HepG2 (cell line): ENCODE measurements at regions not wholly inside any gene's neighbourhood (a gene's known extent, or its start where the extent isn't known, plus 50 kb on each side); places are given as distances from the start of the nearest gene placed in this dataset.

ENCODE experiments used
- ATAC-seq: fragments of 200-7000 bp; cut with Tn5 transposase; 3 replicates; pipeline ENCODE4 v1.9.1; 2020; ENCODE audit warnings: mild to moderate bottlenecking, moderate library complexity
- BruUV-seq: library from RNA; stranded (reverse); fragments of 400-500 nt; replicated peaks from 2 replicates; lab custom pipeline; 2021; lab: Mats Ljungman, UMichigan
- CTCF ChIA-PET: fragments of 300-600 bp; formaldehyde crosslinking; extraction: SDS; loops from one replicate; lab custom pipeline; 2021; ENCODE audit warnings: low total read pairs, inconsistent platforms, low intra/inter-chr PET ratio; lab: Yijun Ruan, JAX
- POLR2A ChIA-PET: fragments of 350-600 bp; sonication (Branson Sonifier 250); formaldehyde crosslinking; loops from one replicate; lab custom pipeline; 2020; ENCODE audit warnings: antibody characterized with exemption, inconsistent platforms; lab: Yijun Ruan, JAX
- DNase-seq: peaks from one replicate; pipeline ENCODE4 v3.0.0-alpha.2; 2015; ENCODE audit warnings: low spot score
- FAIRE-seq: peaks from 3 replicates; lab custom pipeline; 2011; peaks lifted over from hg19 to GRCh38; lab: Jason Lieb, UNC
- H2AFZ ChIP-seq: one replicate; pipeline ENCODE4 v1.6.1; 2011; ENCODE audit warnings: low read length, inconsistent platforms
- H3K27ac ChIP-seq: fragments of 300-600 bp; 3 replicates; pipeline ENCODE4 v1.8.0; 2011; ENCODE audit warnings: mixed run types, mild to moderate bottlenecking, mixed read lengths, low read length, inconsistent platforms; ENCODE audit not compliant: insufficient read depth; ENCODE audit errors: extremely low read length
- H3K27me3 ChIP-seq, 2 experiments: fragments of 200-600 bp in 1 of 2; 2 replicates in 1 of 2; 3 replicates in 1 of 2; pipeline versions ENCODE4 v1.6.0 to v1.8.0; 2011; ENCODE audit warnings: low read length in 2 of 2, mild to moderate bottlenecking in 2 of 2, moderate library complexity in 2 of 2, inconsistent platforms in 1 of 2; ENCODE audit not compliant: insufficient read depth in 2 of 2, control insufficient read depth in 1 of 2
- H3K36me3 ChIP-seq, 2 experiments: fragments of 200-600 bp in 1 of 2; replicated peaks in 1 of 2; 2 replicates in 1 of 2; 3 replicates in 1 of 2; pipeline versions ENCODE4 v1.5.1 to v1.8.0; 2011; ENCODE audit warnings: low read length in 2 of 2, inconsistent platforms in 1 of 2; ENCODE audit not compliant: insufficient read depth in 2 of 2, control insufficient read depth in 1 of 2
- H3K4me1 ChIP-seq: 2 replicates; pipeline ENCODE4 v1.5.1; 2012; ENCODE audit warnings: low read length, inconsistent platforms; ENCODE audit not compliant: insufficient read depth
- H3K4me2 ChIP-seq: 2 replicates; pipeline ENCODE4 v1.6.0; 2011; ENCODE audit warnings: low read depth, low read length, inconsistent platforms
- H3K4me3 ChIP-seq, 3 experiments: fragments of 200-600 bp in 1 of 3; sonication (generic), shearing (Covaris generic) in 1 of 3; replicated peaks in 1 of 3; 2 replicates each; pipeline ENCODE4 v1.5.1; 2011 to 2016; ENCODE audit warnings: low read length in 3 of 3, inconsistent platforms in 2 of 3, low read depth in 2 of 3, mild to moderate bottlenecking in 2 of 3, control low read depth in 1 of 3, mixed read lengths in 1 of 3; ENCODE audit not compliant: insufficient read depth in 1 of 3
- H3K79me2 ChIP-seq: one replicate; pipeline ENCODE4 v1.6.1; 2011; ENCODE audit warnings: low read length, inconsistent platforms; ENCODE audit not compliant: insufficient read depth
- H3K9ac ChIP-seq: 2 replicates; pipeline ENCODE4 v1.6.0; 2011; ENCODE audit warnings: mild to moderate bottlenecking, low read depth, low read length, inconsistent platforms; ENCODE audit not compliant: insufficient read depth
- H3K9me3 ChIP-seq: 2 replicates; pipeline ENCODE4 v1.5.1; 2012; ENCODE audit warnings: mild to moderate bottlenecking, low read length
- H4K20me1 ChIP-seq: 2 replicates; pipeline ENCODE4 v1.6.0; 2011; ENCODE audit warnings: inconsistent platforms, mild to moderate bottlenecking, low read length, moderate library complexity; ENCODE audit not compliant: insufficient read depth
- CERS6 ChIP-seq: sonication (generic); formaldehyde crosslinking; IDR thresholded peaks from 2 replicates; pipeline ENCODE4 v1.5.0; 2020; ENCODE audit warnings: missing genetic modification reagents
- HDAC2 ChIP-seq: sonication (generic); formaldehyde crosslinking; IDR thresholded peaks from 2 replicates; pipeline ENCODE4 v1.4.0; 2020; ENCODE audit warnings: missing genetic modification reagents
- HMG20B ChIP-seq: conservative IDR thresholded peaks from 2 replicates; pipeline ENCODE4 v1.6.1; 2016; ENCODE audit warnings: missing genetic modification reagents, missing compliant biosample characterization
- RBFOX2 ChIP-seq: fragments of 200-400 bp; formaldehyde crosslinking; IDR thresholded peaks from 2 replicates; pipeline ENCODE4 v1.6.1; 2017; ENCODE audit warnings: low read depth, mild to moderate bottlenecking, low read length
- SKIL ChIP-seq: sonication (generic); formaldehyde crosslinking; IDR thresholded peaks from 2 replicates; pipeline ENCODE4 v1.8.0; 2022; ENCODE audit warnings: missing genetic modification reagents, mild to moderate bottlenecking, moderate library complexity, borderline replicate concordance
- TFAP4 ChIP-seq: sonication (generic); IDR thresholded peaks from 2 replicates; pipeline ENCODE4 v1.6.1; 2016; ENCODE audit warnings: low read depth, borderline replicate concordance
- TRIM24 ChIP-seq: sonication (generic); formaldehyde crosslinking; IDR thresholded peaks from 2 replicates; pipeline ENCODE4 v1.8.0; 2022; ENCODE audit warnings: mild to moderate bottlenecking, missing genetic modification reagents
- U2AF1 ChIP-seq: fragments of 200-400 bp; formaldehyde crosslinking; optimal IDR thresholded peaks from 2 replicates; pipeline ENCODE3; 2017; ENCODE audit warnings: mild to moderate bottlenecking, low read depth, low read length
- ZBTB38 ChIP-seq: sonication (generic); formaldehyde crosslinking; IDR thresholded peaks from 2 replicates; pipeline ENCODE4 v1.5.1; 2020; ENCODE audit warnings: mild to moderate bottlenecking, missing genetic modification reagents
- ZBTB8A ChIP-seq: sonication (generic); formaldehyde crosslinking; IDR thresholded peaks from 2 replicates; pipeline ENCODE4 v1.4.0; 2020; ENCODE audit warnings: mild to moderate bottlenecking, low read depth, missing genetic modification reagents, borderline replicate concordance
- ZNF33B ChIP-seq: sonication (generic); formaldehyde crosslinking; IDR thresholded peaks from 2 replicates; pipeline ENCODE4 v1.5.1; 2020; ENCODE audit warnings: mild to moderate bottlenecking, missing genetic modification reagents
- ZNF501 ChIP-seq: sonication (generic); formaldehyde crosslinking; IDR thresholded peaks from 2 replicates; pipeline ENCODE4 v1.5.1; 2020; ENCODE audit warnings: mild to moderate bottlenecking, moderate library complexity, missing genetic modification reagents
- ZNF780A ChIP-seq: sonication (generic); formaldehyde crosslinking; IDR thresholded peaks from 2 replicates; pipeline ENCODE4 v1.8.0; 2022; ENCODE audit warnings: mild to moderate bottlenecking, missing genetic modification reagents, moderate library complexity
- ZNF83 ChIP-seq: sonication (generic); formaldehyde crosslinking; IDR thresholded peaks from 2 replicates; pipeline ENCODE4 v1.4.0; 2020; ENCODE audit warnings: missing genetic modification reagents, mild to moderate bottlenecking, borderline replicate concordance
- WGBS: methylation state at CpG from one replicate; pipeline ENCODE4 v1.1.6; 2017; ENCODE audit warnings: low lambda C conversion rate; 5-methylcytosine and 5-hydroxymethylcytosine counted together
- in situ Hi-C: cut with HindIII; loops from 2 replicates; pipeline ENCODE4 v1.10.0; 2017; ENCODE audit warnings: low pct_unique_long_range_greater_than_20kb; ENCODE audit not compliant: extremely low pct_ligation_motif_present
- intact Hi-C: fragments of 100-400 bp; cut with micrococcal nuclease; formaldehyde crosslinking; loops from one replicate; pipeline ENCODE4 v1.10.0; 2022; ENCODE audit not compliant: unreplicated experiment

GRCh38 chr4:185941461-185941860 lies 127.5 kb upstream of the TLR3 start:
- Histone ChIP-seq H3K79me2 (no peaks in the 10 kb centered on the region), H3K4me1 (no peaks in the 10 kb centered on the region), H3K27ac (no peak overlapping the region), H3K4me3 (no peak overlapping the region), H3K4me2 (no peak overlapping the region), H3K27me3 (peaks cover 0 to 18% of the 10 kb centered on the region in 2 experiments; a peak in 2 of 5 replicates), H4K20me1 (no peaks in the 10 kb centered on the region), H2AFZ (no peak overlapping the region), H3K9ac (no peak overlapping the region), H3K9me3 (no peaks in the 10 kb centered on the region), H3K36me3 (no peaks in the 10 kb centered on the region)
- DNase-seq: no peak
- intact Hi-C loops: no loop called here
- ChIA-PET CTCF (no interaction called here), POLR2A (no interaction called here)
- no peak for ATAC-seq
- BruUV-seq: no TSS peak
- FAIRE-seq: no peak
- TF ChIP-seq CERS6 (CRISPR knock-in tag) (no peak), ZBTB38 (CRISPR knock-in tag) (no peak), HDAC2 (CRISPR knock-in tag) (no peak), TFAP4 (no peak), ZNF501 (CRISPR knock-in tag) (no peak), ZNF780A (no peak), SKIL (CRISPR knock-in tag) (no peak), RBFOX2 (no peak), HMG20B (CRISPR knock-in tag) (no peak), U2AF1 (no peak), ZNF33B (CRISPR knock-in tag) (no peak), ZNF83 (no peak), TRIM24 (no peak), ZBTB8A (no peak)
- WGBS: 26% methylated on average over 6 of the region's 6 CpGs
- in situ Hi-C loops: no loop called here
